ENCODE measurements at regions not wholly inside any gene's neighbourhood (a gene's known extent, or its start where the extent isn't known, plus 50 kb on each side); places are given as distances from the start of the nearest gene placed in this dataset.
"Not testable (repeated sequence)": the region's sequence is repeated elsewhere in the genome, so short reads cannot be mapped to it uniquely, and the experiment has no call there.

GRCh38 chr11:25252854-25253253 lies 756.0 kb downstream of the LUZP2 start:
- no peak overlapping the region for H3K4me3 ChIP-seq (ENCODE audit: low read depth, low read length)
- H3K4me1 ChIP-seq = no peaks in the 10 kb centered on the region
- no peak for TF ChIP-seq CTCF (IDR thresholded peaks at IDR 0.05)
- no peak overlapping the region for H3K4me2 ChIP-seq (ENCODE audit: low read length)
- H3K36me3 ChIP-seq (ENCODE audit: control insufficient read depth, insufficient read depth, low read length) = no peaks in the 10 kb centered on the region
- H3K27me3 ChIP-seq (ENCODE audit: control insufficient read depth, insufficient read depth, low read length) = no peaks in the 10 kb centered on the region
- no peak overlapping the region for H3K27ac ChIP-seq
- H3K79me2 ChIP-seq = no peaks in the 10 kb centered on the region
- H2AFZ ChIP-seq = no peak overlapping the region
- H3K9me3 ChIP-seq (ENCODE audit: control insufficient read depth, low read length) = no peaks in the 10 kb centered on the region
- H3K9ac ChIP-seq = no peak overlapping the region

GRCh38 chr11:25263861-25264260 lies 767.0 kb downstream of the LUZP2 start:
- H3K4me3 ChIP-seq (ENCODE audit: low read depth, low read length); H3K4me1 ChIP-seq; H3K27me3 ChIP-seq (ENCODE audit: control insufficient read depth, insufficient read depth, low read length); H3K36me3 ChIP-seq (ENCODE audit: control insufficient read depth, insufficient read depth, low read length); H3K9me3 ChIP-seq (ENCODE audit: control insufficient read depth, low read length); H2AFZ ChIP-seq; H3K4me2 ChIP-seq (ENCODE audit: low read length); H3K27ac ChIP-seq; H3K79me2 ChIP-seq; H3K9ac ChIP-seq: not testable (repeated sequence)

GRCh38 chr11:25271301-25271700 lies 774.4 kb downstream of the LUZP2 start:
- no peaks in the 10 kb centered on the region for H3K4me1 ChIP-seq
- no peaks in the 10 kb centered on the region for H3K9me3 ChIP-seq (ENCODE audit: control insufficient read depth, low read length)
- H3K9ac ChIP-seq = no peak overlapping the region
- H2AFZ ChIP-seq = no peak overlapping the region
- no peak for TF ChIP-seq CTCF (IDR thresholded peaks at IDR 0.05)
- no peaks in the 10 kb centered on the region for H3K27me3 ChIP-seq (ENCODE audit: control insufficient read depth, insufficient read depth, low read length)
- no peaks in the 10 kb centered on the region for H3K36me3 ChIP-seq (ENCODE audit: control insufficient read depth, insufficient read depth, low read length)
- no peak overlapping the region for H3K4me3 ChIP-seq (ENCODE audit: low read depth, low read length)
- H3K27ac ChIP-seq = no peak overlapping the region
- H3K79me2 ChIP-seq = no peaks in the 10 kb centered on the region
- H3K4me2 ChIP-seq (ENCODE audit: low read length) = no peak overlapping the region

GRCh38 chr11:25272214-25272613 lies 775.4 kb downstream of the LUZP2 start:
- no peak for TF ChIP-seq CTCF (IDR thresholded peaks at IDR 0.05)
- H3K27me3 ChIP-seq (ENCODE audit: control insufficient read depth, insufficient read depth, low read length) = no peaks in the 10 kb centered on the region
- no peak overlapping the region for H3K4me2 ChIP-seq (ENCODE audit: low read length)
- H3K4me3 ChIP-seq (ENCODE audit: low read depth, low read length) = no peak overlapping the region
- H3K9me3 ChIP-seq (ENCODE audit: control insufficient read depth, low read length) = no peaks in the 10 kb centered on the region
- H2AFZ ChIP-seq = no peak overlapping the region
- H3K36me3 ChIP-seq (ENCODE audit: control insufficient read depth, insufficient read depth, low read length) = no peaks in the 10 kb centered on the region
- H3K9ac ChIP-seq = no peak overlapping the region
- H3K27ac ChIP-seq = no peak overlapping the region
- no peaks in the 10 kb centered on the region for H3K79me2 ChIP-seq
- H3K4me1 ChIP-seq = no peaks in the 10 kb centered on the region

- H3K27me3 ChIP-seq (ENCODE audit: control insufficient read depth, insufficient read depth, low read length); H3K4me3 ChIP-seq (ENCODE audit: low read depth, low read length); H3K79me2 ChIP-seq; H3K4me1 ChIP-seq; H3K4me2 ChIP-seq (ENCODE audit: low read length); H2AFZ ChIP-seq; H3K9me3 ChIP-seq (ENCODE audit: control insufficient read depth, low read length); H3K9ac ChIP-seq; H3K27ac ChIP-seq; H3K36me3 ChIP-seq (ENCODE audit: control insufficient read depth, insufficient read depth, low read length): not testable (repeated sequence)
Observed at GRCh38 chr11:25280821-25281220, 784.0 kb downstream of the LUZP2 start.

GRCh38 chr11:25293166-25293565 lies 796.3 kb downstream of the LUZP2 start:
- Histone ChIP-seq H3K4me3 (ENCODE audit: low read depth, low read length) (no peak overlapping the region), H3K9me3 (ENCODE audit: control insufficient read depth, low read length) (no peaks in the 10 kb centered on the region), H3K36me3 (ENCODE audit: control insufficient read depth, insufficient read depth, low read length) (no peaks in the 10 kb centered on the region), H3K27ac (no peak overlapping the region), H3K4me1 (no peaks in the 10 kb centered on the region), H3K79me2 (no peaks in the 10 kb centered on the region), H3K9ac (no peak overlapping the region), H3K4me2 (ENCODE audit: low read length) (no peak overlapping the region), H2AFZ (no peak overlapping the region), H3K27me3 (ENCODE audit: control insufficient read depth, insufficient read depth, low read length) (no peaks in the 10 kb centered on the region)
- no peak for TF ChIP-seq CTCF (IDR thresholded peaks at IDR 0.05)
